Heart left ventricle (tissue), 13 donors: ENCODE measurements at regions not wholly inside any gene's neighbourhood (a gene's known extent, or its start where the extent isn't known, plus 50 kb on each side); places are given as distances from the start of the nearest gene placed in this dataset.

Experiments used
- POLR2A ChIP-seq, 2 donors: fragments of 450-650 bp; IDR thresholded peaks; one replicate each; pipeline ENCODE4 v1.6.1; 2017; ENCODE audit warnings: antibody characterized with exemption in 2 of 2, mild to moderate bottlenecking in 2 of 2, moderate library complexity in 2 of 2
- TF ChIP-seq, protein P1 (sequence below), 12 donors: fragments of 200-600 bp; sonication (generic) in 4 of 12; IDR thresholded peaks; one replicate each; pipeline versions ENCODE4 v1.5.0 to v1.8.0; 2018 to 2022; ENCODE audit warnings: antibody characterized with exemption in 12 of 12, mild to moderate bottlenecking in 5 of 12
- donor health status: ischemic (EF 13 %, LVEDD 7.1; RV severe dilation, severe dysfunction).
- donor health status: DM: no; HTN: yes; CAD: no.
- donor health status: DM: no; HTN: no; CAD: no.
- donor health status: ischemic (EF 25% LVEDD 6.9; RV normal size, moderate dysfunction).
- donor health status: ischemic (EF 25% LVEDD 5.7; RV mildly dilated, moderate dysfunction).
- donor health status: ischemic (EF 35%, LVEDD 5.7; RV mildly dilated, moderate dysfunction).
- donor health status: nonischemic (EF 11% LVEDD 7.7; RV severe dilation, severe dysfunction).
- donor health status: DM: yes; HTN: yes; CAD: no.
- donor health status: PGD.
- donor health status: ischemic (EF 29% LVEDD 5.4; RV normal size, mild dysfunction).
- donor health status: nonischemic (EF 23%, LVEDD 6.1; RV moderate dilation, normal function).

DNA sequence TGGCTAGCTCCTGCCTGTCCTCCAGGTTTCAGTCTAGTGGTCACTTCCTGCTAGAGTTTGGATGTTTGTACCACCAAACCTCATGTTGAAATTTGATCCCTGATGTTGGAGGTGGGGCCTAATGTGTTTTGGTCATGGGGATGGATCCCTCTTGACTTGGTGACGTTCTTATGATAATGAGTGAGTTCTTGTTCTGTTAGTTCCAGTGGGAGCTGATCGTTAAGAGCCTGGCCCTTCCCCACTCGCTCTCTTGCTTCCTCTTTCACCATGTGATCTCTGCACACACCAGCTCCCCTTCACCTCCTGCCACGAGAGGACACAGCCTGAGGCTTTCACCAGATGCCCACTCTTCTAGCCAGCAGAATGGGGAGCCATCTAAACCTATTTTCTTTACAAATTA is 86.8 kb upstream of the SCEL start:
- TF ChIP-seq, protein P1, sequence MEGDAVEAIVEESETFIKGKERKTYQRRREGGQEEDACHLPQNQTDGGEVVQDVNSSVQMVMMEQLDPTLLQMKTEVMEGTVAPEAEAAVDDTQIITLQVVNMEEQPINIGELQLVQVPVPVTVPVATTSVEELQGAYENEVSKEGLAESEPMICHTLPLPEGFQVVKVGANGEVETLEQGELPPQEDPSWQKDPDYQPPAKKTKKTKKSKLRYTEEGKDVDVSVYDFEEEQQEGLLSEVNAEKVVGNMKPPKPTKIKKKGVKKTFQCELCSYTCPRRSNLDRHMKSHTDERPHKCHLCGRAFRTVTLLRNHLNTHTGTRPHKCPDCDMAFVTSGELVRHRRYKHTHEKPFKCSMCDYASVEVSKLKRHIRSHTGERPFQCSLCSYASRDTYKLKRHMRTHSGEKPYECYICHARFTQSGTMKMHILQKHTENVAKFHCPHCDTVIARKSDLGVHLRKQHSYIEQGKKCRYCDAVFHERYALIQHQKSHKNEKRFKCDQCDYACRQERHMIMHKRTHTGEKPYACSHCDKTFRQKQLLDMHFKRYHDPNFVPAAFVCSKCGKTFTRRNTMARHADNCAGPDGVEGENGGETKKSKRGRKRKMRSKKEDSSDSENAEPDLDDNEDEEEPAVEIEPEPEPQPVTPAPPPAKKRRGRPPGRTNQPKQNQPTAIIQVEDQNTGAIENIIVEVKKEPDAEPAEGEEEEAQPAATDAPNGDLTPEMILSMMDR (IDR thresholded peaks at IDR 0.05) = no peak
- TF ChIP-seq POLR2A (IDR thresholded peaks at IDR 0.05) = no peak
